NT2/D1 (cell line): ENCODE measurements at regions not wholly inside any gene's neighbourhood (a gene's known extent, or its start where the extent isn't known, plus 50 kb on each side); places are given as distances from the start of the nearest gene placed in this dataset.
A peak's percentile ranks its signal among the peaks of the same experiment; 100 is the strongest.
"Not testable (repeated sequence)": the region's sequence is repeated elsewhere in the genome, so short reads cannot be mapped to it uniquely, and the experiment has no call there.

Experiments used
- DNase-seq: peaks from one replicate; pipeline ENCODE4 v3.0.0-alpha.2; 2011; ENCODE audit warnings: low read depth, low spot score
- H3K27me3 ChIP-seq: 2 replicates; pipeline ENCODE4 v1.6.0; 2011; ENCODE audit warnings: mild to moderate bottlenecking; ENCODE audit not compliant: insufficient read length, insufficient read depth
- H3K36me3 ChIP-seq: 2 replicates; pipeline ENCODE4 v1.6.1; 2011; ENCODE audit warnings: mild to moderate bottlenecking, low read length, mixed read lengths; ENCODE audit not compliant: insufficient read depth, insufficient read length
- H3K4me1 ChIP-seq: 2 replicates; pipeline ENCODE4 v1.5.1; 2011; ENCODE audit not compliant: insufficient read depth, insufficient read length
- H3K4me3 ChIP-seq: 2 replicates; pipeline ENCODE4 v1.5.1; 2011; ENCODE audit warnings: low read depth; ENCODE audit not compliant: insufficient read length
- H3K9ac ChIP-seq: 2 replicates; pipeline ENCODE4 v1.6.0; 2011; ENCODE audit warnings: low read depth; ENCODE audit not compliant: insufficient read length
- H3K9me3 ChIP-seq: 2 replicates; pipeline ENCODE4 v1.5.1; 2011; ENCODE audit warnings: mild to moderate bottlenecking, low read length; ENCODE audit not compliant: insufficient read depth
- SUZ12 ChIP-seq: IDR thresholded peaks from 2 replicates; pipeline ENCODE4 v1.6.1; 2011; ENCODE audit not compliant: insufficient read length, insufficient read depth; ENCODE audit errors: extremely low read depth
- YY1 ChIP-seq: IDR thresholded peaks from 2 replicates; pipeline ENCODE4 v1.6.1; 2011; ENCODE audit not compliant: insufficient read length, insufficient read depth
- ZNF274 ChIP-seq: IDR thresholded peaks from 2 replicates; pipeline ENCODE4 v1.6.1; 2011; ENCODE audit warnings: mild to moderate bottlenecking, low read depth, low read length

- no peak for TF ChIP-seq YY1
- no peak for TF ChIP-seq ZNF274
- no peak for TF ChIP-seq SUZ12
- no peaks in the 10 kb centered on the region for H3K27me3 ChIP-seq
- H3K36me3 ChIP-seq: no peaks in the 10 kb centered on the region
- no peak overlapping the region for H3K4me3 ChIP-seq
- peaks cover 54% of the 10 kb centered on the region for H3K4me1 ChIP-seq
- no peak overlapping the region for H3K9ac ChIP-seq
- DNase-seq: no peak
- no peaks in the 10 kb centered on the region for H3K9me3 ChIP-seq
Observed at GRCh38 chr9:136606687-136607333, 55.9 kb upstream of the EGFL7 start.

DNA sequence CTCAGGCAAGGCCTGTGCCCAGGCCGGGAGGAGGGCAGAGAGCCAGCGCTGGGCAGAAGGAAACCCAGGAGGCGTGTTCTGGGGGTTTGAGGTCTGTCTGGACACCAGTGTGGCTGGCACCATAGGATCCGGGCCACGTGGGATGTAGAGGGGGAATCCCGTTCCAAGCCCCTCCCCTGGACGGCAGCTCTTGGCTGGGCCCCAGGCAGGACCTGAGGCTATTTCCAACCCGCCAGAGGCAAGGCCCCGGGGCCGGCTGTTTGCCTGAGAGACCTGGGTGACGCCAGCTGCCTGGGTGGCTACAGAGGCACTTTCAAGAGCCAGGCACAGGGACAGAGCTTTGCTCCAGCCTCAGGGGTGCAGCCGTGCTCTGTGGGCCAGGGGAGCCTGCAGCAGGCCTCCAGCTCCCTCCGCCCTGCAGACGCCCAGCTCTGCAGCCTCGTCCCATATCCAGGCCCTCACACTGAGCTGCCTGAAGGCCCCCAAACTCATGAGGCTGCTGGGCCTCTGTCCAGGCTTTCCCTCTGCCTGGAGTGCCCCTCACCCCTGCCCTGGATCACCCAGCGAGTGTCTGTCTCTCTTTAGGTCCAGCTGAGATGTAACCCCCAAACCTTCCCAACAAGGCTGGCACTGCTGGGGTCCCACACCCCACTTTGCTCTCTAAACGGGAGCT lies 56.6 kb upstream of the EGFL7 start:
- TF ChIP-seq YY1: no peak
- TF ChIP-seq ZNF274: no peak
- TF ChIP-seq SUZ12: no peak
- Histone ChIP-seq H3K9ac (peak overlapping the region; percentile 24), H3K36me3 (no peaks in the 10 kb centered on the region), H3K9me3 (no peaks in the 10 kb centered on the region), H3K4me3 (no peak overlapping the region), H3K27me3 (no peaks in the 10 kb centered on the region), H3K4me1 (peaks cover 55% of the 10 kb centered on the region)
- DNase-seq: no peak

DNA sequence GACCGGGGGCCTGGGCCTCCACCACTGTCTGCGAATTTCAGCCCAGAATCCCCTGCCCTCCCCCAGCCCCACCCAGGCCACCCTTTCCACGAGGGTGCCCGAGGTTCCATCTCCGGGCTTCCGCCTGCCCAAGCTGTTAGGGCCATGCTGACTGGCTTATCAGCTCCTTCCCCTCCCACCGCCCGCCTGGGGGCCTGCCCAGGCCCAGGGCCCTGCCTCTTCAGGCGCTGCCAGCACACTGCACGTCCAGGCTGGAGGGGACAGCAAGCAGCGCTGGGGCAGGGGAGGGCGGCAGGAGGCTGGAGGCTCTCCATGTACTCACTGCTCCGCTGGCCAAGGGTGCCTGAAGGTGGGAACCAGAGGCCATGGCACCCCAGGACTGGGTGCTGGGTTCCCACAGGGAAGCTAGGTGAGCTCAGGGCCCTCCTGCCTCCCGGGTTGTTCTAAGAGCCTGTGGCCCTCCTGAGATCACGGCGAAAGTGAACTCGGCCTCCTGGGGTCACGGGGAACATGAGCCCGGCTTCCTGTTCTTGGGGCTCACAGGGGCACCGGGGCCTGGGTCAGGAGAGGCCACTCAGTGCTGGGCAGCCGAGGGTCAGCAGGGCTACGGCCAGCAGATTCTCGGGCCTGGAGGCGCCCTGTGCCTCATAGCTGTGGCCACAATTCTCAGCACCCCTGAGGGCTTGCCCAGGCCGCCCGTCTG lies 57.7 kb upstream of the EGFL7 start:
- peaks cover 5% of the 10 kb centered on the region for H3K27me3 ChIP-seq
- H3K4me1 ChIP-seq: peaks cover 57% of the 10 kb centered on the region
- no peak for TF ChIP-seq SUZ12
- no peak for TF ChIP-seq YY1

DNA sequence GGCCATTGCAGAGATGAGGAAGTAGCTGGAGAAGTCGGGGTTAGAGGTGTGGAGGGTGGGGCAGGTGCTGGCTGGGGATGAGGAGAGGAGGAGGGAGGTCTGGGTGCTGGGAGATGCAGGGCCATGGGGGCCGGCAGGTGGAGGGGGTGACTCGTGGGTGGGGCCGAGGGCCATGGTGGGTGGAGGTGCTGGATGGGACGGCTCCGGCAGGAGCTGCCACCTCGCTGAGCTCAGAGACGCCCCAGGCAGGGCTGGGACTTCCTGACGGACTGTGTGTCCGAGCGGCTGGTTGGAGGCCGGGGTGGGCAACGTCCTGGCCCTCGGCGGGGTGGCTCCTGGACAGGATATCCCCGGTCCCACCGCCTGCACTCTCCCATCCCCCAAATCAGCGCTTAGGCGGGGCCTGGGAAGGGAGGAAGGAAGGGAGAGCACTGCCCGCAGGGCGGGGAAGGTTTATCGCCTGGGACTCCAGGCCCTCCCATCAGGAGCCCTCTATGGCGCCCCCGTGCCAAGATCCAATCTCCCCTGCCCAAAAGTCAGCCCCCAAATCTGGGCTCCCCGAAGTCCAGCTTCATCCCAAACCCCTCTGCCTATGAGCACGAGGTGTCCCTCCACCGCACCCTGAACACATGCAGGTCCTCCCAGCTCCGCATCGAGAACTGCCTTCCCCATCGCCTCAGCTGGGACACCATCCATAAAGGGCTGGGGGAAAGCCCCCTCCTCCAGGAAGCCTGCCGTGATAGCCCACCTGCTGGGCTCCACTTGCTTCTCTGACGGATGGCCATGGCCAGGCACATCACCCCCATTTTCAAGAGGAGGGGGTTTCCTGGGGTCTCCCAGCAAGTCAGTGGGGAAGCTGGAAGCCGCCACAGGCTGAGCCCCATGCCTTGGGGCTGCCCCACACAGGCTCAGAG lies 58.3 kb upstream of the NOTCH1 start:
- H3K4me3 ChIP-seq: no peak overlapping the region
- no peaks in the 10 kb centered on the region for H3K36me3 ChIP-seq
- H3K9ac ChIP-seq: peak overlapping the region; percentile 24
- no peak for DNase-seq
- TF ChIP-seq YY1 (no peak), ZNF274 (no peak), SUZ12 (no peak)
- H3K9me3 ChIP-seq: no peaks in the 10 kb centered on the region
- peaks cover 57% of the 10 kb centered on the region for H3K4me1 ChIP-seq
- H3K27me3 ChIP-seq: peaks cover 5% of the 10 kb centered on the region

More for the DNA sequence above, 57.7 kb upstream of the EGFL7 start:
- Histone ChIP-seq H3K9me3 (no peaks in the 10 kb centered on the region), H3K4me3 (no peak overlapping the region), H3K36me3 (no peaks in the 10 kb centered on the region), H3K9ac (peak overlapping the region; percentile 24)
- DNase-seq: no peak

DNA sequence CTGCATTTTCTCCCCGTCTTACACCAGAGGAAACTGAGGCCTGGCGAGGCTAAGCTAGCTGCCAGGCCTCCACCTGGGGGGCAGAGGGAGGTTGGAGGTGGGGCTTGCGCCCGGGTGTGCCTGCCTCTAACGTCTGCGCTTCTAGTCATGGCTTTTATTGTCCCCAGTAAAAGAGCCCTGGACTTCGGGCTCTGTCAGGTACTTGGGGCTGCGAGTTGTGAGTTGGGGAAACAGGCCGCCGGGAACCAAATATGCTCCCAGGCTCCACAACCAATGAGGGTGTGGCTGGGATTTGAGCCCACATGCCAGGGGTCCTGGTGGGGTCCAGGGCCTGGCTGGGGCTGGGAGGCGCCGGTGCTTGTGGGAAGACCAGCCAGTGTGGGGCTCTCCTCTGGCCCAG lies 57.4 kb upstream of the NOTCH1 start:
- H3K27me3 ChIP-seq: peaks cover 5% of the 10 kb centered on the region
- peaks cover 56% of the 10 kb centered on the region for H3K4me1 ChIP-seq

GRCh38 chr9:136602193-136602885 lies 56.5 kb upstream of the NOTCH1 start:
- peaks cover 5% of the 10 kb centered on the region for H3K27me3 ChIP-seq
- no peak for DNase-seq
- no peak overlapping the region for H3K9ac ChIP-seq
- H3K4me3 ChIP-seq: no peak overlapping the region
- H3K36me3 ChIP-seq: no peaks in the 10 kb centered on the region
- no peak for TF ChIP-seq YY1
- TF ChIP-seq SUZ12: no peak
- no peak for TF ChIP-seq ZNF274
- H3K9me3 ChIP-seq: no peaks in the 10 kb centered on the region
- peaks cover 55% of the 10 kb centered on the region for H3K4me1 ChIP-seq

More for the DNA sequence above, 57.4 kb upstream of the NOTCH1 start:
- H3K9me3 ChIP-seq: no peaks in the 10 kb centered on the region
- H3K9ac ChIP-seq: peak overlapping the region; percentile 8
- H3K36me3 ChIP-seq: no peaks in the 10 kb centered on the region
- H3K4me3 ChIP-seq: no peak overlapping the region
- DNase-seq: no peak
- no peak for TF ChIP-seq ZNF274
- TF ChIP-seq SUZ12: no peak
- no peak for TF ChIP-seq YY1

DNA sequence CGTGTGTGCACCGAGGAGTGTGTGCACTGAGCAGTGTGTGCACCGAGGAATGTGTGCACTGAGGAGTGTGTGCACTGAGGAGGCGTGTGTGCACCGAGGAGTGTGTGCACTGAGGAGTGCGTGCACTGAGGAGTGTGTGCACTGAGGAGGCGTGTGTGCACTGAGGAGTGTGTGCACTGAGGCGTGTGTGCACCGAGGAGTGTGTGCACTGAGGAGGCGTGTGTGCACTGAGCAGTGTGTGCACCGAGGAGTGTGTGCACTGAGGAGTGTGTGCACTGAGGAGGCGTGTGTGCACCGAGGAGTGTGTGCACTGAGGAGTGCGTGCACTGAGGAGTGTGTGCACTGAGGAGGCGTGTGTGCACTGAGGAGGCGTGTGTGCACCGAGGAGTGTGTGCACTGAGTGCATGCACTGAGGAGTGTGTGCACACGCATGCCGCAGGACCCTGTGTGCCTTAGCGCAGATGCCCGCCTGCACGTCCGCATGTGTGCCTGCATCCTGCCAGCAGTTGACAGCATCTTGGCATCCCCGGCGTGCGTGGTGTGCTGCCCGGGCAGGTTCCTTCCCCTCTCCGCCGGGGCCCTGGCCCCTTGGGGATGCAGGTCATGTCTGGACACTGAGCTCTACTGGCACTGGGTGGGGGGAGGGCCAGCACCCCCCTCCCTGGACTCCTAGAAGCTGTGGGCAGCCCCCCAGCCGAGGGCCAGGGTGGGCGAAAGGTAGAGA lies 55.6 kb upstream of the NOTCH1 start:
- not testable (repeated sequence) for H3K9me3 ChIP-seq, H3K36me3 ChIP-seq, H3K27me3 ChIP-seq, DNase-seq, H3K4me3 ChIP-seq
- Histone ChIP-seq H3K4me1 (peaks cover 47% of the 10 kb centered on the region), H3K9ac (peak overlapping the region; percentile 36)
